ENCODE measurements at regions not wholly inside any gene's neighbourhood (a gene's known extent, or its start where the extent isn't known, plus 50 kb on each side); places are given as distances from the start of the nearest gene placed in this dataset.

- Histone ChIP-seq H3K36me3 (ENCODE audit: control insufficient read depth in 2 of 2, insufficient read depth in 2 of 2, low read length in 1 of 2) (no peaks in the 10 kb centered on the region), H3K27ac (ENCODE audit: low read depth in 2 of 2, low read length in 1 of 2) (no peak overlapping the region), H3K27me3 (ENCODE audit: control insufficient read depth in 1 of 2, insufficient read depth in 2 of 2, low read length in 2 of 2) (peaks cover 0 to 3% of the 10 kb centered on the region in 2 donors), H3K9me3 (ENCODE audit: control insufficient read depth in 2 of 2, insufficient read depth in 1 of 2, low read depth in 1 of 2, low read length in 1 of 2) (no peaks in the 10 kb centered on the region), H3K4me1 (ENCODE audit: control insufficient read depth in 2 of 2, insufficient read depth in 2 of 2, low read length in 1 of 2) (no peaks in the 10 kb centered on the region), H3K4me3 (ENCODE audit: low read depth in 1 of 2, low read length in 2 of 2) (no peak overlapping the region)
- 86 to 88% methylated on average over 5 of the region's 5 CpGs for WGBS, 2 donors
These were observed 352.1 kb upstream of the AZI2 start for GRCh38 chr3:28700728-28701127.

GRCh38 chr3:28703843-28704242 is 355.2 kb upstream of the AZI2 start:
- Histone ChIP-seq H3K27me3 (ENCODE audit: control insufficient read depth in 1 of 2, insufficient read depth in 2 of 2, low read length in 2 of 2) (peaks cover 0 to 3% of the 10 kb centered on the region in 2 donors), H3K4me1 (ENCODE audit: control insufficient read depth in 2 of 2, insufficient read depth in 2 of 2, low read length in 1 of 2) (no peaks in the 10 kb centered on the region), H3K27ac (ENCODE audit: low read depth in 2 of 2, low read length in 1 of 2) (no peak overlapping the region), H3K4me3 (ENCODE audit: low read depth in 1 of 2, low read length in 2 of 2) (no peak overlapping the region), H3K36me3 (ENCODE audit: control insufficient read depth in 2 of 2, insufficient read depth in 2 of 2, low read length in 1 of 2) (no peaks in the 10 kb centered on the region), H3K9me3 (ENCODE audit: control insufficient read depth in 2 of 2, insufficient read depth in 1 of 2, low read depth in 1 of 2, low read length in 1 of 2) (no peaks in the 10 kb centered on the region)

GRCh38 chr3:28711293-28711692 is 362.7 kb upstream of the AZI2 start:
- H3K9me3 ChIP-seq (ENCODE audit: control insufficient read depth in 2 of 2, insufficient read depth in 1 of 2, low read depth in 1 of 2, low read length in 1 of 2) = no peaks in the 10 kb centered on the region

GRCh38 chr3:28716939-28717338 is 368.3 kb upstream of the AZI2 start:
- Histone ChIP-seq H3K9me3 (ENCODE audit: control insufficient read depth in 2 of 2, insufficient read depth in 1 of 2, low read depth in 1 of 2, low read length in 1 of 2) (no peaks in the 10 kb centered on the region), H3K4me3 (ENCODE audit: low read depth in 1 of 2, low read length in 2 of 2) (no peak overlapping the region), H3K27ac (ENCODE audit: low read depth in 2 of 2, low read length in 1 of 2) (no peak overlapping the region), H3K4me1 (ENCODE audit: control insufficient read depth in 2 of 2, insufficient read depth in 2 of 2, low read length in 1 of 2) (no peaks in the 10 kb centered on the region), H3K36me3 (ENCODE audit: control insufficient read depth in 2 of 2, insufficient read depth in 2 of 2, low read length in 1 of 2) (no peaks in the 10 kb centered on the region), H3K27me3 (ENCODE audit: control insufficient read depth in 1 of 2, insufficient read depth in 2 of 2, low read length in 2 of 2) (no peaks in the 10 kb centered on the region)
- 71 to 74% methylated on average over 4 of the region's 4 CpGs for WGBS, 2 donors

More at GRCh38 chr3:28711293-28711692, 362.7 kb upstream of the AZI2 start:
- Histone ChIP-seq H3K27ac (ENCODE audit: low read depth in 2 of 2, low read length in 1 of 2) (no peak overlapping the region), H3K36me3 (ENCODE audit: control insufficient read depth in 2 of 2, insufficient read depth in 2 of 2, low read length in 1 of 2) (no peaks in the 10 kb centered on the region), H3K4me1 (ENCODE audit: control insufficient read depth in 2 of 2, insufficient read depth in 2 of 2, low read length in 1 of 2) (no peaks in the 10 kb centered on the region), H3K4me3 (ENCODE audit: low read depth in 1 of 2, low read length in 2 of 2) (no peak overlapping the region), H3K27me3 (ENCODE audit: control insufficient read depth in 1 of 2, insufficient read depth in 2 of 2, low read length in 2 of 2) (no peaks in the 10 kb centered on the region)
- 60 to 74% methylated on average over 2 of the region's 2 CpGs for WGBS, 2 donors

- no peaks in the 10 kb centered on the region for H3K27me3 ChIP-seq (ENCODE audit: control insufficient read depth in 1 of 2, insufficient read depth in 2 of 2, low read length in 2 of 2)
- no peaks in the 10 kb centered on the region for H3K4me1 ChIP-seq (ENCODE audit: control insufficient read depth in 2 of 2, insufficient read depth in 2 of 2, low read length in 1 of 2)
- WGBS, 2 donors = 65 to 71% methylated on average over 4 of the region's 4 CpGs
- H3K4me3 ChIP-seq (ENCODE audit: low read depth in 1 of 2, low read length in 2 of 2) = no peak overlapping the region
- no peak overlapping the region for H3K27ac ChIP-seq (ENCODE audit: low read depth in 2 of 2, low read length in 1 of 2)
- H3K36me3 ChIP-seq (ENCODE audit: control insufficient read depth in 2 of 2, insufficient read depth in 2 of 2, low read length in 1 of 2) = no peaks in the 10 kb centered on the region
- H3K9me3 ChIP-seq (ENCODE audit: control insufficient read depth in 2 of 2, insufficient read depth in 1 of 2, low read depth in 1 of 2, low read length in 1 of 2) = no peaks in the 10 kb centered on the region
These were observed 369.6 kb upstream of the AZI2 start for GRCh38 chr3:28718074-28718849.

GRCh38 chr3:28726840-28727239 is 378.2 kb upstream of the AZI2 start:
- Histone ChIP-seq H3K27ac (ENCODE audit: low read depth in 2 of 2, low read length in 1 of 2) (no peak overlapping the region), H3K4me3 (ENCODE audit: low read depth in 1 of 2, low read length in 2 of 2) (no peak overlapping the region), H3K9me3 (ENCODE audit: control insufficient read depth in 2 of 2, insufficient read depth in 1 of 2, low read depth in 1 of 2, low read length in 1 of 2) (no peaks in the 10 kb centered on the region), H3K4me1 (ENCODE audit: control insufficient read depth in 2 of 2, insufficient read depth in 2 of 2, low read length in 1 of 2) (no peaks in the 10 kb centered on the region), H3K27me3 (ENCODE audit: control insufficient read depth in 1 of 2, insufficient read depth in 2 of 2, low read length in 2 of 2) (no peaks in the 10 kb centered on the region), H3K36me3 (ENCODE audit: control insufficient read depth in 2 of 2, insufficient read depth in 2 of 2, low read length in 1 of 2) (no peaks in the 10 kb centered on the region)
- 45 to 60% methylated on average over 3 of the region's 3 CpGs for WGBS, 2 donors

GRCh38 chr3:28727307-28727706 is 378.7 kb upstream of the AZI2 start:
- no peaks in the 10 kb centered on the region for H3K9me3 ChIP-seq (ENCODE audit: control insufficient read depth in 2 of 2, insufficient read depth in 1 of 2, low read depth in 1 of 2, low read length in 1 of 2)
- H3K4me1 ChIP-seq (ENCODE audit: control insufficient read depth in 2 of 2, insufficient read depth in 2 of 2, low read length in 1 of 2) = no peaks in the 10 kb centered on the region
- no peak overlapping the region for H3K27ac ChIP-seq (ENCODE audit: low read depth in 2 of 2, low read length in 1 of 2)
- H3K4me3 ChIP-seq (ENCODE audit: low read depth in 1 of 2, low read length in 2 of 2) = no peak overlapping the region
- H3K27me3 ChIP-seq (ENCODE audit: control insufficient read depth in 1 of 2, insufficient read depth in 2 of 2, low read length in 2 of 2) = no peaks in the 10 kb centered on the region
- H3K36me3 ChIP-seq (ENCODE audit: control insufficient read depth in 2 of 2, insufficient read depth in 2 of 2, low read length in 1 of 2) = no peaks in the 10 kb centered on the region

- Histone ChIP-seq H3K27me3 (ENCODE audit: control insufficient read depth in 1 of 2, insufficient read depth in 2 of 2, low read length in 2 of 2) (no peaks in the 10 kb centered on the region), H3K36me3 (ENCODE audit: control insufficient read depth in 2 of 2, insufficient read depth in 2 of 2, low read length in 1 of 2) (no peaks in the 10 kb centered on the region), H3K4me1 (ENCODE audit: control insufficient read depth in 2 of 2, insufficient read depth in 2 of 2, low read length in 1 of 2) (no peaks in the 10 kb centered on the region), H3K4me3 (ENCODE audit: low read depth in 1 of 2, low read length in 2 of 2) (no peak overlapping the region), H3K27ac (ENCODE audit: low read depth in 2 of 2, low read length in 1 of 2) (no peak overlapping the region), H3K9me3 (ENCODE audit: control insufficient read depth in 2 of 2, insufficient read depth in 1 of 2, low read depth in 1 of 2, low read length in 1 of 2) (peaks cover 0 to 3% of the 10 kb centered on the region in 2 donors)
- 70 to 75% methylated on average over 2 of the region's 2 CpGs for WGBS, 2 donors
These were observed 389.8 kb upstream of the AZI2 start for GRCh38 chr3:28738425-28738824.

- H3K4me3 ChIP-seq (ENCODE audit: low read depth in 1 of 2, low read length in 2 of 2) = no peak overlapping the region
- H3K9me3 ChIP-seq (ENCODE audit: control insufficient read depth in 2 of 2, insufficient read depth in 1 of 2, low read depth in 1 of 2, low read length in 1 of 2) = peaks cover 0 to 3% of the 10 kb centered on the region in 2 donors
- no peaks in the 10 kb centered on the region for H3K27me3 ChIP-seq (ENCODE audit: control insufficient read depth in 1 of 2, insufficient read depth in 2 of 2, low read length in 2 of 2)
- WGBS, 2 donors = 78 to 81% methylated on average over 1 of the region's 1 CpG
- H3K36me3 ChIP-seq (ENCODE audit: control insufficient read depth in 2 of 2, insufficient read depth in 2 of 2, low read length in 1 of 2) = no peaks in the 10 kb centered on the region
- no peak overlapping the region for H3K27ac ChIP-seq (ENCODE audit: low read depth in 2 of 2, low read length in 1 of 2)
- H3K4me1 ChIP-seq (ENCODE audit: control insufficient read depth in 2 of 2, insufficient read depth in 2 of 2, low read length in 1 of 2) = no peaks in the 10 kb centered on the region
These were observed 391.0 kb upstream of the AZI2 start for GRCh38 chr3:28739647-28740046.

- Histone ChIP-seq H3K27ac (ENCODE audit: low read depth in 2 of 2, low read length in 1 of 2) (no peak overlapping the region), H3K36me3 (ENCODE audit: control insufficient read depth in 2 of 2, insufficient read depth in 2 of 2, low read length in 1 of 2) (no peaks in the 10 kb centered on the region), H3K4me3 (ENCODE audit: low read depth in 1 of 2, low read length in 2 of 2) (no peak overlapping the region), H3K9me3 (ENCODE audit: control insufficient read depth in 2 of 2, insufficient read depth in 1 of 2, low read depth in 1 of 2, low read length in 1 of 2) (no peaks in the 10 kb centered on the region), H3K27me3 (ENCODE audit: control insufficient read depth in 1 of 2, insufficient read depth in 2 of 2, low read length in 2 of 2) (no peaks in the 10 kb centered on the region), H3K4me1 (ENCODE audit: control insufficient read depth in 2 of 2, insufficient read depth in 2 of 2, low read length in 1 of 2) (peaks cover 0 to 2% of the 10 kb centered on the region in 2 donors)
- 91 to 93% methylated on average over 2 of the region's 2 CpGs for WGBS, 2 donors
These were observed 394.6 kb upstream of the AZI2 start for GRCh38 chr3:28743271-28743670.

Measured in esophagus (tissue), 2 donors.